ENCODE measurements at regions not wholly inside any gene's neighbourhood (a gene's known extent, or its start where the extent isn't known, plus 50 kb on each side); places are given as distances from the start of the nearest gene placed in this dataset.
A peak's percentile ranks its signal among the peaks of the same experiment; 100 is the strongest.

DNA sequence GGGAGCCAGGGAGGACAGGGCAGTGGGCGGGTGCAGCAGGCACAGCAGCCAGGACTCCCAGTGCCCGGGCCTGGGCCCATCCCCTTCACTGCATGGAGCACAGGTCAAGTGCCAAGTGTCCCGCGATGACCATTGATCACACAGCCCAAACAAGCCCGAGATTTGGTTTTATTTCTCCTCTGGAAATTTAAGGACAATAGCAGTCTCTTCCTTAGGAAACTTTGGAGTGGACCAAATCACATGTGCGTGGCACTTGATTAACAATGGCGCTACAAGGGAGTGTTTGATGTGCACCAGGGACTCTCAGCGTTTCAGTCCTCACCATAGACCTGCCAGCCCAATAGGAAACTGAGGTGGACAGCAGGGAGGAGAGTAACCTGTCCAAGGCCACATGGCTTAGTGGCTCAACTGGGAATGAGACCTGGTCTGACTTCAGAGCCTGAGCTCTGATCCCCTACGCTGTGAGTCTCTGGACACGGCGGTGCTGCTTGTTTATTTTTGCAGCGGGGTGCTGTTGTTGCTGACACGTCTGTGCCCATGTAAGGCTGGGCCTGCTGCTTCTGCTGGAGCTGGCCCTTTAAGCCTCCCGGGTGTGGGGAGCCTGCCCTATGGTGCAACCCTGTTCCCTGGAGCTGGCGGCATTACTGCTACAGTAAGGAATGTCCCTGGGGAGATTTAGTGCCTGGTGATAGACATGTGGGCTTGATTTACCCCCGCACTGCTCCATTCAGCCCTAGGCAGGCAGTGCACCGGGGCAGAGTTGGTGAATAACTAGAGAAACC, 194.2 kb downstream of the INHBB start:
- peak; percentile 90 for DNase-seq (ENCODE audit: extremely low read depth, low read depth)
- TF ChIP-seq, protein P1, sequence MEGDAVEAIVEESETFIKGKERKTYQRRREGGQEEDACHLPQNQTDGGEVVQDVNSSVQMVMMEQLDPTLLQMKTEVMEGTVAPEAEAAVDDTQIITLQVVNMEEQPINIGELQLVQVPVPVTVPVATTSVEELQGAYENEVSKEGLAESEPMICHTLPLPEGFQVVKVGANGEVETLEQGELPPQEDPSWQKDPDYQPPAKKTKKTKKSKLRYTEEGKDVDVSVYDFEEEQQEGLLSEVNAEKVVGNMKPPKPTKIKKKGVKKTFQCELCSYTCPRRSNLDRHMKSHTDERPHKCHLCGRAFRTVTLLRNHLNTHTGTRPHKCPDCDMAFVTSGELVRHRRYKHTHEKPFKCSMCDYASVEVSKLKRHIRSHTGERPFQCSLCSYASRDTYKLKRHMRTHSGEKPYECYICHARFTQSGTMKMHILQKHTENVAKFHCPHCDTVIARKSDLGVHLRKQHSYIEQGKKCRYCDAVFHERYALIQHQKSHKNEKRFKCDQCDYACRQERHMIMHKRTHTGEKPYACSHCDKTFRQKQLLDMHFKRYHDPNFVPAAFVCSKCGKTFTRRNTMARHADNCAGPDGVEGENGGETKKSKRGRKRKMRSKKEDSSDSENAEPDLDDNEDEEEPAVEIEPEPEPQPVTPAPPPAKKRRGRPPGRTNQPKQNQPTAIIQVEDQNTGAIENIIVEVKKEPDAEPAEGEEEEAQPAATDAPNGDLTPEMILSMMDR (IDR thresholded peaks at IDR 0.05; ENCODE audit: low read depth, low read length): no peak

DNA sequence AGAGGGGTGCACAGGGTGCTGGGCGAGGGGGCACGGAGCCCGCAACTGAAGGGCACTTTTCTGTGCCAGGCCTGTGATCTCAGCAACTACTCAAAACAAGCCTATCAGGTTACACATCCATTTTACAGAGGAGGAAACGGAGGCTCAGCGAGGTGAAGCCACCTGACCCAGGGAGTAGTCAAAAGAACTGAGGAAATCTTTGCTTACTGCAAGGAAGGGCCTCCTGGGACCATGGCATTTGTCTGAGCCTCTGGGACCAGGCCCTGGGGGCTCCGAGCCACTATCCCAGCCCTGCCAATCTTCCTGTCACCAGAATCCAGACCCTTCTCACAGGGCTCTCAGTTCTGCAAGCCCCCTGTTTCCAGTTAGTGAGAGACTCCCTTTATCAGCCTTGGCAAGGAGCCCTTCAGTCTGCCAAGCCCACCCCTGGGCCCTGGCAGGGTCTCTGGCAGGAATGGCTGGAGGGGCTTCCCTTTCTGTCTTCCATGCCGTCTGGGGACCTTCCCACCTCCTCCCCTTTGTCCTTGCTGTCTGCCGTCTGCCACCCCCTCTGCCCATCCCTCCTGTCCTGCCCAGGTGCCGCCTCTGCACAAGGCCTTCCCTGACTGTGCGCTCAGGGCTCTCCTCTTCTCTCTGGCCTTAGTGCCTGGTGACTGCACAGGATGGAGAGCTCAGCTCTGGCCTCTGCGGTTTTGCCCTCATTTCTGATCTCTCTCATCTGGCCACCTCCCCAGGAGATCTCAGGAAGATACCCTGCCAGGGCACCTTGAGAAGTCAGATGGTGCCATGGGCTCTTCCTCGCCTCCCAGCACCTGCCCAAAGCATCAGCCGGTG, 194.7 kb upstream of the GLI2 start:
- DNase-seq (ENCODE audit: extremely low read depth, low read depth): no peak
- TF ChIP-seq, protein P1 (IDR thresholded peaks at IDR 0.05; ENCODE audit: low read depth, low read length): no peak

DNA sequence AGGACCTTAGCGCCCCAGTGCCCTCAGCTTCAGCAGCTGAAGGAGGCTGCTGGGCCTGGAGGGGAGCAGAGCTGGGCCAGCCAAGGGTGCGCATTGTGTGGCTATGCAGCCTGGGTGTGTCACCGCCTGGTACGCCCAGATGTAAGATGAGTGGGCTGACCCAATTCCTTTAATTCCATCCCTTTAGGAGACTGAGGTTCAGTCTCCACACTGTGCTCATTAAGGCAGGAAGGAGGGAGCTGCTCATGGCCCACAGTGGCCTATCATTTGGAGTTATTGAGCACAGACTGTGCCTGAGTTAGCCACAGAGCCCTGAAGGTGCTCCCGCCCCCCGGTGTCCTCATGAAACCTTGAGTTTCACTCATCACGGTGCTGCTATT, 194.1 kb upstream of the GLI2 start:
- no peak for DNase-seq (ENCODE audit: extremely low read depth, low read depth)
- TF ChIP-seq, protein P1 (IDR thresholded peaks at IDR 0.05; ENCODE audit: low read depth, low read length): no peak

DNA sequence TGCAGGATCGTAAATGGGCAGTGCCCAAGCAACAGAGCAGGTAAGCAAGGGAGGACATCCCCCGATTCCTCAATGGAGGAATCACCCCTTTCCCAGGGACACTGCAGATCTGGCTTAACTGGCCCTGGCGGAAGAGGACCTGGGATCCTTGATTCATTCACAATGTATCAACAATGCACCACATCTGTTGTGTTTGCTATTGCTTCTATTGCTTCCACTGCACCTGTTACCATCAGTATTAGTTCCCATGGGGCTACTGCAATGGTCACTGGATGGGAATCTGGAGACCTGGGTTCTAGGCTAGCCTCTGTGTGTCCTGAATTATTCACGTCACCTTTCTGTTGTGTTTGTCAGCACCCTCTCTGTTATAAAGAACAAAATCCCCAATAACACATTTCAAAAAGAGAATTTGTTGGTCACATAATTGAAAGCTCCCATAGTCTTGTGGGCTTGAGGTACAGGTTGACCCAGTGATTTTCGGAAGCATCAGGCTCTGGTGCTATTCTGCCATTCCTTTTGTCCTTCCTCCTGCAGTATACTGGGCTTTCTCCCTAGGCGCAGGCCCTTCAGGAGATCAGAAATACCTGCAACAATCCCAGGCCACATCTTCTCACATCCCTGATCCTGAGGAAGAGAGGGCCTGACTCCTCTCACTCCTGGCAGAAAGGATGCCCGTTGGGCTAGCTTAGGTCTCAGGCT, 193.5 kb upstream of the GLI2 start:
- TF ChIP-seq, protein P1 (IDR thresholded peaks at IDR 0.05; ENCODE audit: low read depth, low read length): no peak
- DNase-seq (ENCODE audit: extremely low read depth, low read depth): no peak

DNA sequence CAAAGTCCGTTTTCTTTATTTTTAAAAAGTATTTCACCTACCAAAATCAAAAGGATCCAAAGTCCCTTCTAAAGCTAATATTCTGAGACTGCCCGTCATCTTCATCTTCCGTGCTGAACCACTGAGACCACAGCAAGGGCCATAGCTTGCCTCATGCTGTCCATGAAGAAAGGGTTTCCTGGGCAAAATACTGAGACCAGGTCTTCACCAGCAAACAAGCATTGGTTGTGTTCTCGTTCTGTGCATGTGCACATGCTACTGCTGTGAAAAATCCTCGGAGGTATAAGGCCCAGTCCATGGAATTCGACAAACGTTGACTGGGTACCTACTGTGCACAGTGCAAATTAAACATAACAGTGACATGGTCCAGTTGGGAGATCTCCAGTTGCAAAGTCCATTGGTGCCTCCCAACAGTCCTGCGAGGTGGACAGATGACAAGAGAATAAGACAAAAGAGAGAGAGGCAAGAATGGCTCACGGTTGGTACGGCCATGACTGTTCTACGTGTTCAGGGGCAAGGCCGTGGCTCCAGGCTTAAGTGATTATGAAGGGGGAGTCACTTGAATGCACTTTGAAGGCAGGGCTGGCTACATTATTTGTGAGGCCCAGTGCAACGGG, 192.6 kb upstream of the GLI2 start:
- DNase-seq (ENCODE audit: extremely low read depth, low read depth): no peak
- TF ChIP-seq, protein P1 (IDR thresholded peaks at IDR 0.05; ENCODE audit: low read depth, low read length): no peak

DNA sequence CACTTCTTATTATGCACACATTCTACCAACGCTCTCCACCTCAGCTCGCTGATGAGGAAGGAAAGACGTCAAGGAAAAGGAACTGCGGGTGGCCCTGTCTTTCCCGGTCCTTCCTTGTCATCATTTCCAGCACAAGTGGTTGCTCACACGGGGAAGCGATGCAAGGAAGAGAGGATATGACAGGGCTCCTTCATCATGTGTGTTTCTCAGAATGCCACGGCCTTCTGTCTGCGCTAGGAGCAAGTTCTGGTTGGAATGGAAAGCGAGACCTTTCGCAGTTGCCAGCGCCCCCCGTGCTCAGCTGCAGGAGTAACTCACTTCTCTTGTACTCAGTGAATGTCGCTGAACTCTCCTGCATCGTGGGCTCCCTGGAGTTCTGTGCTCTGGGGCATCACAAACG, 191.8 kb upstream of the GLI2 start:
- TF ChIP-seq, protein P1 (IDR thresholded peaks at IDR 0.05; ENCODE audit: low read depth, low read length): no peak
- DNase-seq (ENCODE audit: extremely low read depth, low read depth): no peak

All from AG09319 (cell line).